ENCODE measurements at regions not wholly inside any gene's neighbourhood (a gene's known extent, or its start where the extent isn't known, plus 50 kb on each side); places are given as distances from the start of the nearest gene placed in this dataset.

- no peak for TF ChIP-seq REST (IDR thresholded peaks at IDR 0.05; ENCODE audit: insufficient read depth in 1 of 2, low read depth in 2 of 2, low read length in 2 of 2)
- no peak for TF ChIP-seq FOXP2 (optimal IDR thresholded peaks at IDR 0.05; ENCODE audit: borderline replicate concordance, extremely low read depth, extremely low read length, insufficient read depth)
- no peak for TF ChIP-seq SIN3A (IDR thresholded peaks at IDR 0.05; ENCODE audit: borderline replicate concordance, insufficient read depth, low read length)
- no peak for TF ChIP-seq TAF1 (IDR thresholded peaks at IDR 0.05; ENCODE audit: borderline replicate concordance, insufficient read depth, low read length)
- TF ChIP-seq POLR2AphosphoS5 (IDR thresholded peaks at IDR 0.05; ENCODE audit: low read depth, low read length) = no peak
Measured at GRCh38 chr2:21970971-21971370, 847.2 kb downstream of the TDRD15 start.

DNA sequence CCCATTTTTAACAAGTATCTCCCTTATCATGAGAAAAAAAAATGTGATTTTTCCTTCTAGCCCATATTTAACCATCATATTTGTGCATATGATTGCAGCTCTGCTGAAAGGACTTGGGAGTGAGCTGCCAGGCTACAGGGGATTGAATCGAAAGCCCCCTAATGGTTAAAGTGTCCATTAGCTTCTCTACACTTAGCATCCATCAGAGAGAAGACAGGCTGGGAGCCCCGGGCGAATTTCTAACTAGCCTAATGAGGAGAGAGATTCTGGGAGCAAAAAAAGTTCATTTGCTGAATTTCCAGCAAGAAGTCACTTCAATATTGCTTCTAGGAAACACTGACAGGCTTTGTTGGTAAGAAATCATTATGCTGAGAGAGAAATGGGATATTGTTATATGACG, 848.8 kb downstream of the TDRD15 start:
- no peak for TF ChIP-seq SIN3A (IDR thresholded peaks at IDR 0.05; ENCODE audit: borderline replicate concordance, insufficient read depth, low read length)

- TF ChIP-seq REST (IDR thresholded peaks at IDR 0.05; ENCODE audit: insufficient read depth in 1 of 2, low read depth in 2 of 2, low read length in 2 of 2) = no peak
- TF ChIP-seq FOXP2 (optimal IDR thresholded peaks at IDR 0.05; ENCODE audit: borderline replicate concordance, extremely low read depth, extremely low read length, insufficient read depth) = no peak
- no peak for TF ChIP-seq SIN3A (IDR thresholded peaks at IDR 0.05; ENCODE audit: borderline replicate concordance, insufficient read depth, low read length)
- TF ChIP-seq POLR2AphosphoS5 (IDR thresholded peaks at IDR 0.05; ENCODE audit: low read depth, low read length) = no peak
- TF ChIP-seq TAF1 (IDR thresholded peaks at IDR 0.05; ENCODE audit: borderline replicate concordance, insufficient read depth, low read length) = no peak
Measured at GRCh38 chr2:21981127-21981526, 857.4 kb downstream of the TDRD15 start.

GRCh38 chr2:21993002-21993401, 869.2 kb downstream of the TDRD15 start:
- TF ChIP-seq TAF1 (IDR thresholded peaks at IDR 0.05; ENCODE audit: borderline replicate concordance, insufficient read depth, low read length) = no peak
- TF ChIP-seq POLR2AphosphoS5 (IDR thresholded peaks at IDR 0.05; ENCODE audit: low read depth, low read length) = no peak
- no peak for TF ChIP-seq FOXP2 (optimal IDR thresholded peaks at IDR 0.05; ENCODE audit: borderline replicate concordance, extremely low read depth, extremely low read length, insufficient read depth)
- no peak for TF ChIP-seq SIN3A (IDR thresholded peaks at IDR 0.05; ENCODE audit: borderline replicate concordance, insufficient read depth, low read length)
- no peak for TF ChIP-seq REST (IDR thresholded peaks at IDR 0.05; ENCODE audit: insufficient read depth in 1 of 2, low read depth in 2 of 2, low read length in 2 of 2)

GRCh38 chr2:21996339-21996738, 872.6 kb downstream of the TDRD15 start:
- no peak for TF ChIP-seq POLR2AphosphoS5 (IDR thresholded peaks at IDR 0.05; ENCODE audit: low read depth, low read length)
- TF ChIP-seq TAF1 (IDR thresholded peaks at IDR 0.05; ENCODE audit: borderline replicate concordance, insufficient read depth, low read length) = no peak
- no peak for TF ChIP-seq FOXP2 (optimal IDR thresholded peaks at IDR 0.05; ENCODE audit: borderline replicate concordance, extremely low read depth, extremely low read length, insufficient read depth)

DNA sequence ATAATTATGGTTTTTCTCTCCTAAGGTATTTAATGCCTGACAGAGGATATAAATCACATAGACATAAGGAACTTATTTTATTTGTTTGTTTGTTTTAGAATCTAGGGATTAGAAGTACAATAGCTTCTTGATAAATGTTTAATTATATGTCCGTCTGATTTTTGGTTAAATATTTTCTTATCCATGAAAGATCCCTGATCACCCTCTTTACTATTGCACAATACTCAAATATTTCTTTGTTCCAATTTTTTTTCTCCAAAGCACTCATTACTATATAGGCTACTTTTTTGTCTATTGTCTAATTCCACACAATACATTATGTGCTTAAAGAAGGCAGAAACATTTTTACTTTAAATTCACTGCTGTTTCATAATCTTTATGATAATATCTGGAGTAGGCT, 875.8 kb downstream of the TDRD15 start:
- TF ChIP-seq SIN3A (IDR thresholded peaks at IDR 0.05; ENCODE audit: borderline replicate concordance, insufficient read depth, low read length) (no peak), TAF1 (IDR thresholded peaks at IDR 0.05; ENCODE audit: borderline replicate concordance, insufficient read depth, low read length) (no peak), REST (IDR thresholded peaks at IDR 0.05; ENCODE audit: insufficient read depth in 1 of 2, low read depth in 2 of 2, low read length in 2 of 2) (no peak), POLR2AphosphoS5 (IDR thresholded peaks at IDR 0.05; ENCODE audit: low read depth, low read length) (no peak), FOXP2 (optimal IDR thresholded peaks at IDR 0.05; ENCODE audit: borderline replicate concordance, extremely low read depth, extremely low read length, insufficient read depth) (no peak)

Data from PFSK-1 (cell line).